ENCODE measurements at regions not wholly inside any gene's neighbourhood (a gene's known extent, or its start where the extent isn't known, plus 50 kb on each side); places are given as distances from the start of the nearest gene placed in this dataset.

- H3K36me3 ChIP-seq (ENCODE audit: insufficient read depth, insufficient read length, low read length) = no peaks in the 10 kb centered on the region
- no peaks in the 10 kb centered on the region for H3K9me3 ChIP-seq (ENCODE audit: insufficient read depth, low read length)
- no peak overlapping the region for H3K9ac ChIP-seq (ENCODE audit: insufficient read length, low read depth)
- no peaks in the 10 kb centered on the region for H3K4me1 ChIP-seq (ENCODE audit: insufficient read depth, insufficient read length)
- TF ChIP-seq ZNF274 (IDR thresholded peaks at IDR 0.05; ENCODE audit: low read depth, low read length) (no peak), YY1 (IDR thresholded peaks at IDR 0.05; ENCODE audit: insufficient read depth, insufficient read length) (no peak)
- no peak overlapping the region for H3K4me3 ChIP-seq (ENCODE audit: insufficient read length, low read depth)
- no peaks in the 10 kb centered on the region for H3K27me3 ChIP-seq (ENCODE audit: insufficient read depth, insufficient read length)
- no peak for DNase-seq (ENCODE audit: low read depth, low spot score)
Observed at GRCh38 chr9:29657821-29658220, 2084.5 kb upstream of the C9orf72 start.

GRCh38 chr9:29659014-29659413 is 2085.7 kb upstream of the C9orf72 start:
- Histone ChIP-seq H3K27me3 (ENCODE audit: insufficient read depth, insufficient read length) (no peaks in the 10 kb centered on the region), H3K9me3 (ENCODE audit: insufficient read depth, low read length) (no peaks in the 10 kb centered on the region), H3K4me1 (ENCODE audit: insufficient read depth, insufficient read length) (no peaks in the 10 kb centered on the region), H3K4me3 (ENCODE audit: insufficient read length, low read depth) (no peak overlapping the region), H3K36me3 (ENCODE audit: insufficient read depth, insufficient read length, low read length) (no peaks in the 10 kb centered on the region), H3K9ac (ENCODE audit: insufficient read length, low read depth) (no peak overlapping the region)
- TF ChIP-seq YY1 (IDR thresholded peaks at IDR 0.05; ENCODE audit: insufficient read depth, insufficient read length) = no peak
- TF ChIP-seq ZNF274 (IDR thresholded peaks at IDR 0.05; ENCODE audit: low read depth, low read length) = no peak
- TF ChIP-seq SUZ12 (IDR thresholded peaks at IDR 0.05; ENCODE audit: extremely low read depth, insufficient read depth, insufficient read length) = no peak
- DNase-seq (ENCODE audit: low read depth, low spot score) = no peak

DNA sequence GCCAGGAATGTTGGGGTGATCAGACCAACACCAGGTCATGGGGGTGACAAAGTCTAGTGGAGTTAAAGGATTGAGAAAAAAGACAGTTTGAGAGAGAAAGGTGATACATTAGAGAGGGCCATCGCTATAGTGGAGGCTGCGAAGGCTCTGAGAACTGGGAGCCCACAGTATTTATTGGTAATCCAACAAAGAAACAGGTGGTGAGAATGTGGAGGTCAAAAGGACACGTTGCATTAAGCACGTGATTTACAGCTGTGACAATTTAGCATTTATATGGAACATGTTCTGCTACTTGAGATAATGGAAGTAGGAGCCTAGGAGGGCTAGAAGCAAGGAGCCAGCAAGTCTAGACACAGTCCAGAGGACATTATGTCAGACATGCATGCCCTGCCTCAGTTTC is 2086.5 kb upstream of the C9orf72 start:
- Histone ChIP-seq H3K9ac (ENCODE audit: insufficient read length, low read depth) (no peak overlapping the region), H3K9me3 (ENCODE audit: insufficient read depth, low read length) (no peaks in the 10 kb centered on the region), H3K4me1 (ENCODE audit: insufficient read depth, insufficient read length) (no peaks in the 10 kb centered on the region), H3K27me3 (ENCODE audit: insufficient read depth, insufficient read length) (no peaks in the 10 kb centered on the region), H3K4me3 (ENCODE audit: insufficient read length, low read depth) (no peak overlapping the region), H3K36me3 (ENCODE audit: insufficient read depth, insufficient read length, low read length) (no peaks in the 10 kb centered on the region)
- DNase-seq (ENCODE audit: low read depth, low spot score) = no peak
- no peak for TF ChIP-seq SUZ12 (IDR thresholded peaks at IDR 0.05; ENCODE audit: extremely low read depth, insufficient read depth, insufficient read length)
- no peak for TF ChIP-seq YY1 (IDR thresholded peaks at IDR 0.05; ENCODE audit: insufficient read depth, insufficient read length)
- TF ChIP-seq ZNF274 (IDR thresholded peaks at IDR 0.05; ENCODE audit: low read depth, low read length) = no peak

DNA sequence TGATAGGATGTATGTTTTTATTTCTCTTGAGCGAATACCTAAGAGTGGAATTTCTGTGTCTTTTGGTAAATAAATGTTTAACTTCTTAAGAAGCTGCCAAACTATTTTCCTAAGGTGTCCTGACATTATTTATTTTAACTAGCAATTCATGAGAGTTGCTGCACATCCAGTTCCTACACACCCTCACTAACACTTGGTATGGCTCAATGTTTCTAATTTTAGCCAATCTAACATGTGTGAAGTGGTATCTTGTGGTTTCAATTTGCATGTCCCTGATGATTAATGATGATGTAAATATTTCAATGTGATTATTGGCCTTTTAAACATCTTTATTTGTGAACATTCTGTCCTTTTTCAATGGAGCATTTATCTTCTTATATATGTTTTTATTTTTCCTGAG is 2095.5 kb upstream of the C9orf72 start:
- DNase-seq (ENCODE audit: low read depth, low spot score) = no peak
- Histone ChIP-seq H3K9ac (ENCODE audit: insufficient read length, low read depth) (no peak overlapping the region), H3K27me3 (ENCODE audit: insufficient read depth, insufficient read length) (no peaks in the 10 kb centered on the region), H3K36me3 (ENCODE audit: insufficient read depth, insufficient read length, low read length) (no peaks in the 10 kb centered on the region), H3K9me3 (ENCODE audit: insufficient read depth, low read length) (no peaks in the 10 kb centered on the region), H3K4me3 (ENCODE audit: insufficient read length, low read depth) (no peak overlapping the region), H3K4me1 (ENCODE audit: insufficient read depth, insufficient read length) (no peaks in the 10 kb centered on the region)
- no peak for TF ChIP-seq ZNF274 (IDR thresholded peaks at IDR 0.05; ENCODE audit: low read depth, low read length)
- no peak for TF ChIP-seq SUZ12 (IDR thresholded peaks at IDR 0.05; ENCODE audit: extremely low read depth, insufficient read depth, insufficient read length)
- TF ChIP-seq YY1 (IDR thresholded peaks at IDR 0.05; ENCODE audit: insufficient read depth, insufficient read length) = no peak

- H3K9ac ChIP-seq (ENCODE audit: insufficient read length, low read depth) = no peak overlapping the region
- H3K36me3 ChIP-seq (ENCODE audit: insufficient read depth, insufficient read length, low read length) = no peaks in the 10 kb centered on the region
- H3K4me1 ChIP-seq (ENCODE audit: insufficient read depth, insufficient read length) = no peaks in the 10 kb centered on the region
- H3K9me3 ChIP-seq (ENCODE audit: insufficient read depth, low read length) = no peaks in the 10 kb centered on the region
- H3K27me3 ChIP-seq (ENCODE audit: insufficient read depth, insufficient read length) = no peaks in the 10 kb centered on the region
- DNase-seq (ENCODE audit: low read depth, low spot score) = no peak
- no peak for TF ChIP-seq YY1 (IDR thresholded peaks at IDR 0.05; ENCODE audit: insufficient read depth, insufficient read length)
- TF ChIP-seq ZNF274 (IDR thresholded peaks at IDR 0.05; ENCODE audit: low read depth, low read length) = no peak
- TF ChIP-seq SUZ12 (IDR thresholded peaks at IDR 0.05; ENCODE audit: extremely low read depth, insufficient read depth, insufficient read length) = no peak
- no peak overlapping the region for H3K4me3 ChIP-seq (ENCODE audit: insufficient read length, low read depth)
Observed at GRCh38 chr9:29669613-29670012, 2096.3 kb upstream of the C9orf72 start.

- no peaks in the 10 kb centered on the region for H3K9me3 ChIP-seq (ENCODE audit: insufficient read depth, low read length)
- no peak overlapping the region for H3K4me3 ChIP-seq (ENCODE audit: insufficient read length, low read depth)
- no peaks in the 10 kb centered on the region for H3K36me3 ChIP-seq (ENCODE audit: insufficient read depth, insufficient read length, low read length)
- DNase-seq (ENCODE audit: low read depth, low spot score) = no peak
- no peak overlapping the region for H3K9ac ChIP-seq (ENCODE audit: insufficient read length, low read depth)
- no peaks in the 10 kb centered on the region for H3K27me3 ChIP-seq (ENCODE audit: insufficient read depth, insufficient read length)
- TF ChIP-seq SUZ12 (IDR thresholded peaks at IDR 0.05; ENCODE audit: extremely low read depth, insufficient read depth, insufficient read length) (no peak), YY1 (IDR thresholded peaks at IDR 0.05; ENCODE audit: insufficient read depth, insufficient read length) (no peak), ZNF274 (IDR thresholded peaks at IDR 0.05; ENCODE audit: low read depth, low read length) (no peak)
- no peaks in the 10 kb centered on the region for H3K4me1 ChIP-seq (ENCODE audit: insufficient read depth, insufficient read length)
Observed at GRCh38 chr9:29685531-29685930, 2112.2 kb upstream of the C9orf72 start.

- Histone ChIP-seq H3K4me1 (ENCODE audit: insufficient read depth, insufficient read length) (no peaks in the 10 kb centered on the region), H3K27me3 (ENCODE audit: insufficient read depth, insufficient read length) (no peaks in the 10 kb centered on the region), H3K9me3 (ENCODE audit: insufficient read depth, low read length) (no peaks in the 10 kb centered on the region), H3K36me3 (ENCODE audit: insufficient read depth, insufficient read length, low read length) (no peaks in the 10 kb centered on the region), H3K9ac (ENCODE audit: insufficient read length, low read depth) (no peak overlapping the region), H3K4me3 (ENCODE audit: insufficient read length, low read depth) (no peak overlapping the region)
- TF ChIP-seq YY1 (IDR thresholded peaks at IDR 0.05; ENCODE audit: insufficient read depth, insufficient read length) (no peak), ZNF274 (IDR thresholded peaks at IDR 0.05; ENCODE audit: low read depth, low read length) (no peak), SUZ12 (IDR thresholded peaks at IDR 0.05; ENCODE audit: extremely low read depth, insufficient read depth, insufficient read length) (no peak)
- DNase-seq (ENCODE audit: low read depth, low spot score) = no peak
Observed at GRCh38 chr9:29691145-29691544, 2117.9 kb upstream of the C9orf72 start.

All from NT2/D1 (cell line).